CD4-positive, alpha-beta T cell treated with Interleukin-1 beta for 1 hour (primary cell): ENCODE measurements at regions not wholly inside any gene's neighbourhood (a gene's known extent, or its start where the extent isn't known, plus 50 kb on each side); places are given as distances from the start of the nearest gene placed in this dataset.

ENCODE experiments used
- DNase-seq, 2 donors: peaks; one replicate each; pipeline ENCODE4 v3.0.0-alpha.2; 2020 to 2022

GRCh38 chr11:114811971-114812370 lies 133.6 kb downstream of the NXPE2 start:
- DNase-seq, result no peak

DNA sequence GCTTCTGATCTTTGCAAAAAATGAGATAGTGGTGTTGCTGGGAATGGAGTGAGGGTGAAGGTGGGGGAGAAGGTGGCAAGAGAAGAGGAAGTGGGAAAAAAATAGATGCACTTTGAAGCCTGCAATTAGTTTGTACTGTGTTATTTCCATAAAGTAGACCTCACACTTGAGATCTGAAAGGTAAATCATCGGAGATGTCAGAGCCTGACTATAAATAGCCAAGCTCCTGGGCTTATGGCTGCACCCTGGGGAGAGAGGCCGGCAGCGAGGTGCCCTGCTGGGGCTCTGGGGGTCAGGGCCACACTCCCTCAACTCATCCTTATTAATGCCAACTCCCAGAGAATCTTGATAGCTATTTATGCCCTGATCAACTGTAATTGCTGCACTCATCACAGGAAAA lies 134.4 kb downstream of the NXPE2 start:
- DNase-seq, result no peak

DNA sequence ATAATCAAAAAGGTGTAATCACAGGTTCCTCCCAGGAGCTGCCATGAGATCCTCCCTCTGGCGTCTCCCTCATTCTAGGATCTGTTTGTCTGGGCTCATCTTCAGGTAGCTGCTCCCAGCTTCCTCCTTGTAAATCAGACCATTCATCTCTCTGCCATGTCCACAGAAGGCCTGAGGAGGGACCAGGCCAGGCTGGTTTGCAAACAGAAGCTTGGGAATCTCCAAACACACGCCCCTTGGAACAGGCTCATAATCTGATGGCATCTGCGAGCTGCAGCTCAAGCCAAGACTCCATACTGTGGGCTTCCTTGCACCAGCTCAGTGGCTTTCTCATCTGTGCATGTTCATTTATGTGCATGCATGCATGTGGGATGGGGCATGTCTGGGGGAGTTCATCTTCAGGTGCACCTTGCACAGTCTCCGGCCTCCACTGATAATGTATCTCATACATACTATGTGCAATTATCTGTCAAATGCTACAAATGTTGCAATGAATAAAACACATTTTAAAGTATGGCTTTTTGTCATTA lies 134.9 kb downstream of the NXPE2 start:
- no peak for DNase-seq

DNA sequence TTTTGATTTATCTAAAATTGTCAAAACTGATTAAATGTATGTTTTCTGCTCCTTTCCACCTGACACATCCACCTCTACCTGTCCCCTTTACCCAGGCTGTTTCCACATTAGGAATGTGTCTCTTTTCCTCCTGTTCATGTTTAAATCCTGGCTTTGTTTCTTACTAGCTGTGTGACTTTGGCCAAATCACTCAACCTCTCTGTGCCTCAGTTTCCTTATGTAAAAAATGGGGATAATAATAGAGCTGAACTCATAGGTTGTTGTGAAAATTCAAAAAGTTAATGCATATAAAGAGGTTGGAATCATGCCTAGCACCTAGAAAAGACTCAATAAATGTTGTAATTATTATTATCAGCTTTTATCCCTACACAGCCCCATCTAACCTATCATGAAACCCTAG lies 136.8 kb downstream of the NXPE2 start:
- DNase-seq, result no peak

DNA sequence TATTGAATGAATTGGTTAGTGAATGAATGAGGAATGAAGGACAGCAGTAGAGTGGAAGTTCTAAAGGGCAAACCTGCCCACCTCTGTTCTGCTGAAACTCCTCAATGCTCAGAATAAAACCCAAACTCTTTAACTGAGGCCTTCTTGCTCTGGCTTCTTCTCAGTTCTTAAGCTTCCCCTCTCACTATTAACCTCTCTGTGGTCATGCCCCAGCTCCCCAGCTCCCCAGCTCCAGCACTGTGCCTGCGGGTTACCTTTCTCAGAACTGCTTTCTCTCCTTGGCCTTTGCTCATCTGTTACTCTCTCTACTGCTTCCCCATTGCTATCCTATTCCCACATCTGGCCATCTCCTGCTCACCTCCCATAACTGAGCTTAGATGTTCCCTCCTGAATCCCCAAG lies 137.4 kb downstream of the NXPE2 start:
- no peak for DNase-seq

- no peak for DNase-seq
Measured at GRCh38 chr11:114816791-114817190, 138.5 kb downstream of the NXPE2 start.

DNA sequence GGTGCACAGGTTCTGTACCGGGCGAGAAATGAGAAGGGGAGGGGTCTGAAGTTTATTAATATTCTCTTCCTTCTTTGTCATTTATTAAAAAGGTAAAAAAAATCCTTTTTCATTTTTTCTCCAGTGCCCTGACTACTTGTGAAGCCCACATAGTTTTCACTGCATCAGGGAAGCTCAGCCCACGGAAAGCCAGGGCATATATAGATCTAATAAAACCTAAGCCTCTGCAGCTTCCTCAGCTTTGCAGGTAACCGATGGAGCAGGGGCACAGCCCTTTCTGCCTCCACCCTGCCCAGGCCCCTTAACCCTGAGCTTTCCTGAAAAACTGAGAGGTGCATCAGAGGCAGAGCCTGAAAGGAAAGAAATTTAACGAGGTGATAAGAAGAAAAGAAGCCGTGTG lies 140.1 kb downstream of the NXPE2 start:
- DNase-seq, result no peak

DNA sequence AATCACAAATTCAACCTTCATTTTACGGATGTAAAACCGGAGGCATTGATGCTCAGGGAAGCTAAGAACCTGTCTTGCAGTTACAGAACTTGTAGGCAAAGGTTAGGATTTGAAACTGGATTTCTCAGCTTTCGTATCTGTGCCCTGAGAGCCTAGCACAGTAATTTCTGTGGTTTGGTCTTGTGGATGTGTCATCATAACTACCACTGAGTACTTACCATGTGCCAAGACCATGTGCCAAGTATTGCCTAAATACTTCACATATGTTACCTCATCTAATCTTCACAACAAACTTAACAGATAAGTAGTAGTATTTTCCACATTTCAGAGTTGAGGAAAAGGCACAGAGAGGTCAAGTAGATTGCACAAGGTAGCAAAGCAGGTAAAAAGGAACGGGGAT lies 140.7 kb downstream of the NXPE2 start:
- no peak for DNase-seq

DNA sequence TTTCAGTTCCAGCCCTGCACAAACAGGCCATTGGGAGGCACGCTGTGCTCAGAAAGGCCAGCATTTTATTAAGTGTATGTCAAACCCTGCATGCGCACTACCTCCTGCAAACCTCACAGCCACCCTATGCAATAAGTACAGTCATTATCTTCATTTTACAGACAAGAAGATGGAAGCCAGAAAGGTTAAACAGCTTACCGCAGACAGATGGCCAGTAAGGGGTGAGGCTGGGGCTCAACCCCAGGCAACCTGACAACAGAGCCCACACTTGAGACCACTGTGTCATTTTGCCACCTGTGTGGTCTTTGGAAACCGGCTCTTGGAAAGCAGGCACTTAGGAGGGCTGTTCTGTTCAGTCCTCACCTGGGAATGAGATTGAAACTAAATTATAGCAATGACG lies 142.3 kb downstream of the NXPE2 start:
- DNase-seq, result no peak

DNA sequence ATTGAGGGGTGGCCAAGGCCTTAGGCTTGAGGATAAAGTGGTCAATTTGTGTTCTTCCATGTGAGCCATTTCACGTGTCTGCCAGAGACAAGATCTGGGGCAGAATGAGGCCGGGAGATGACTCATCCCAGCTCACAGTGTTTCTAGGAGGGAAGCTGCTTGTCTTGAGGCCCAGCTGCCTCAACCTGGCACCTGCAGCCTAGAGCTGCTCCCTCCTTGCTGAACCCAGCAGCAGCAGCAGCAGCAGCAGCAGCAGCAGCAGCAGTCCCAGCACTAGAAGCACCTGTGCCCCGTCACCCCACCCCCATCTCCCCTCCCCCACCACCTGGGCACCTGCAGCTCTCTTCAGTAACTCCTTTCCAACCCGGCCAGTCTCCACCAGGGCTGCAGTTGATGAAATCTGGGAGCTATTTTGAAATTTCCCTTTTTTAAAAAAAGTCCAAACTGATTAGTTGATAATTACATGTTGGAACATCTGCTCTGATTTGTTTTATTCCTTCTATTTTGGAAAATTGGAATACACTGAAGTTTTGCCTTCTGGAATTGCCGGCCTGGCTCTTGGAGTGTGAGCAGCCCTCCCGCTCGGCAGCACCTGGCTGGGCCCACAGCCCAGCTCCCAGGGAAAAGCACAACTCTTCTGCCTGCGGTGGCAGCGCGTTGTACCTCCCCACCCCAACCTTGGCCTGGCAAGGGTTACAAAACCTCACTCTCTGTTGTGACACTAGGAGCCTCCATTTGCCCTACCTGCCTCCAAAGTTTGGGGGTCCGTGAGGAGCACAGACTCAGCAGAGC lies 143.5 kb downstream of the NXPE2 start:
- DNase-seq, result no peak

GRCh38 chr11:114826910-114827442 lies 148.6 kb downstream of the NXPE2 start:
- DNase-seq, result no peak

GRCh38 chr11:114827736-114828135 lies 149.4 kb downstream of the NXPE2 start:
- DNase-seq, result no peak

- no peak for DNase-seq
Measured at GRCh38 chr11:114832532-114833125, 154.3 kb downstream of the NXPE2 start.

GRCh38 chr11:114836161-114836560 lies 157.8 kb downstream of the NXPE2 start:
- no peak for DNase-seq

GRCh38 chr11:114844896-114845295 lies 166.6 kb downstream of the NXPE2 start:
- DNase-seq, result no peak

- DNase-seq, result no peak
Measured at GRCh38 chr11:114845766-114846415, 167.6 kb downstream of the NXPE2 start.

DNA sequence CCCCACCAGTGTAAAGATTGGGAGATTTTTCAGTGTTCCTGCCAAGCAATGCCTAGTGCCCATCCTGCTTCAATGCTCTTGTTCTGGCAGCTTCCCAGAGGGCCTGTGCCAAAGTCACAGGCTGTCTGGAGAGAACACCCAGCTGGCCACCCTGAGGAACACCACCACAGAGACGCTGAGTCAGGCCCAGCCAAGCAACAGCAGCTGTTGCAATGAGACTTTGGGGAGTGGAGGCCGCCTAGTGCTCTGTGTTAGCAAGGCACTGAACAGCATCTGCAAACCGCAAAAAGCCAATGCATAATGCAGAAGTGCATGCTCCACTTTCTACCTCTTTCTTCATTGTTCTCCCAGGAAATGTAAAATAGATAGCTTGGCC lies 168.1 kb downstream of the NXPE2 start:
- DNase-seq, result no peak

DNA sequence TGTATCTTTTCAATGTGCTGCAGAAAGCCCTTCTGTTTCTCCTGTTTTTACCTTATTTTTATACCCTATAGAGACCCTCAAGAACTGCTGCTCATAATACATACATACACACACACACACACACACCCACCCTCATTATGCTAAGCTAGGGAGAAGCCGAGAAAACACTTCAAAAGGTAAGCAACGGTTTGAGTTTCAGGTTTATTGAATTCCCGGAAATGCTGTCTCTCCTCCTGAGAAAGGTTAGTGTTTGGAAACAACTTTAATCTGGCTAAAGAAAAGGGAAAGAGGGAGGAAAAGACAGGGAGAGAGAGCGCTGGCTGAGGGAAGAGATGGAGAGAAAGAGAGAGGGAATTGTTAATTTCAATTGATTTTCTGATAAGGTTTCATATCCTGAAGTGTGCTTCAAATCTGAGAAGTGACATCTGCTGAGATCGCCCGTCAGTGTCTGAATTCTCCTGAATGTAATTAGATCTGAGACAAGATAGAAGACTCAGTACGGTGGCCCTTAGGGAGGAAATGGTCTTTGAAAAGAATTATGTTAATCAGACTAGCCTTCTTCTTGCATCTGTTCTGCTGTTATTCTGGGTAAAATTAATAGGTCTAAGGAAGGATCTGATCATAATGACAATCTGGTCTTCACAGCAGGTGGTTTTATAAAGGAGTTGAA lies 169.1 kb downstream of the NXPE2 start:
- DNase-seq, result no peak

- no peak for DNase-seq
Measured at GRCh38 chr11:114848027-114848426, 169.7 kb downstream of the NXPE2 start.

- no peak for DNase-seq
Measured at GRCh38 chr11:114857281-114857680, 179.0 kb downstream of the NXPE2 start.

DNA sequence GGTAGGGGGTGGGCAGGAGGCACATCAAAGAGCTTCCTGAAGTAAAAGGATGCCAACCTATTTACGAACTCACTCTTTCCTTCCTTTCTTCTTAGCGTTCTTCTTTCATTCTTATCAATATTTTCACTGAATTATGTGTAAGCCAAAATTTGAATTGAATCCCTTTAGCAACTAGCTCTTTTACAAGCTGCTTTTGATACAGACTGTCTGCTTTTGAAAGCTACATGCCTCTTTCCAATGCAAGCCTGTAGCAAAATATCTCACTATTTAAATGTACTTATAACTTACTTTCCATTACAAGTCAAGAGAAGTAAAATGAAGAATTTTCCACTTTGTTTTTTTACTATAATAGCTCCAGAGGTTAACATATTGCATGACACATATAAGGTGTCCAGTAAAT lies 186.6 kb downstream of the NXPE2 start:
- no peak for DNase-seq

DNA sequence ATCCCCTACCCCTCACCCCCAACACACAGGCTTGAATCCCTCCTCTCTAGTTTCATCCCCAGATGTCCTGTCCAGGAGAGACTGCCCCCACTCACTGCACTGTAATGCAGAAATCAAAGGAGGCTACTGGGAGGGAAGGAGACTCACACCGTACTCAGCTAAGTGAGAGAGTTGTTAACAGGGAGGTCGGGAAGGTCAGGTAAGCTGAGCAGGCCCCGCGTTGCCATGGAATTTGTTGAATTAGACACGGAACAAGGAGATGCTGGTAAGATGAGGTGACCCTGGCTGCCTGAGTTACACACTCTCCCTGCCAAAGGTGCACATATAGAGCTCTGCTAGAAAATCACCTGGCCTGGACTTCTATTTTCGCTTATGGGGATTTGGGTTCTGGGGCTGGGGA lies 197.9 kb downstream of the NXPE2 start:
- no peak for DNase-seq

DNA sequence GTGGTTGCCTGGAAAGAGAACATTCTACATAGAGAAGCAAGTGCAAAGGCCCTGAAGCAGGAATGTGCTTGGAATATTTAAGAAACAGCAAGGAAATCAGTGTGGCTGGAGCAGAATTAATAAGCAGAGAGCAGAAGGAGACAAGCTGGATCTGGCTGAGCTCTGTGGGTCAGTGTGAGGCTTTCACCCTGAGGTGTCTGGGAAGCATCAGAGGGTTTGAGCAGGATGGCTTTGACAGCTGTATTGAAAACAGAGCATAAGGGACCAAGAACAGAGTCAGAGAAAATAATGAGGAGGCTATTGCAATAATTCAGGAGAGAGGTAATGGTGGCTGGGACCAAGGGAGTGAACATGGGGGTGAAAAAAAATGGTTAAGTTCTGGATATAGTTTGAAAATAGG lies 199.6 kb downstream of the NXPE2 start:
- no peak for DNase-seq
